Endothelial cell of hepatic sinusoid (primary cell): ENCODE measurements at regions not wholly inside any gene's neighbourhood (a gene's known extent, or its start where the extent isn't known, plus 50 kb on each side); places are given as distances from the start of the nearest gene placed in this dataset.
"Not testable (repeated sequence)": the region's sequence is repeated elsewhere in the genome, so short reads cannot be mapped to it uniquely, and the experiment has no call there.

Experiments used
- in situ Hi-C: cut with HindIII; loops from 2 replicates; pipeline ENCODE4 v1.10.0; 2017; ENCODE audit warnings: low sequenced_read_pairs

GRCh38 chr6:146980900-146981329 is 223.3 kb upstream of the STXBP5 start:
- in situ Hi-C loops = no loop called here

DNA sequence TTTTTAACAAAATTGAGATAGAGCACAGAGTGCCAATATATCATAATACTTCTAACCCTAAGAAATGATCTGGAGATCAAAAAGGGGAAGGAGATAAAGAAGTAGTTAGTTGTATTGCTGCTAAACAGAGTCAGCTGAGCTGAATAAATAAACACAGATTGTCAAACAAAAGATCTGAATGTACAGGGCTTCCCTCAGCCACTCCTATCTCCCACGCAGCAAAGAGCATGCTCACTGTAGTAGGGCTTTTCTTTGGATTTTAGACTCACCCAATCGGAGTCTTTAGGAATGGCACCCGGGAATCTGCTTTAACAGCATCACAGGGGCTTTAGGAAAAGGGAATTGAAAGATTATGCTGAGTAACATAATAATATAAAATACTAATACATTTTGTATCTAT is 222.2 kb upstream of the STXBP5 start:
- in situ Hi-C loops = no loop called here

DNA sequence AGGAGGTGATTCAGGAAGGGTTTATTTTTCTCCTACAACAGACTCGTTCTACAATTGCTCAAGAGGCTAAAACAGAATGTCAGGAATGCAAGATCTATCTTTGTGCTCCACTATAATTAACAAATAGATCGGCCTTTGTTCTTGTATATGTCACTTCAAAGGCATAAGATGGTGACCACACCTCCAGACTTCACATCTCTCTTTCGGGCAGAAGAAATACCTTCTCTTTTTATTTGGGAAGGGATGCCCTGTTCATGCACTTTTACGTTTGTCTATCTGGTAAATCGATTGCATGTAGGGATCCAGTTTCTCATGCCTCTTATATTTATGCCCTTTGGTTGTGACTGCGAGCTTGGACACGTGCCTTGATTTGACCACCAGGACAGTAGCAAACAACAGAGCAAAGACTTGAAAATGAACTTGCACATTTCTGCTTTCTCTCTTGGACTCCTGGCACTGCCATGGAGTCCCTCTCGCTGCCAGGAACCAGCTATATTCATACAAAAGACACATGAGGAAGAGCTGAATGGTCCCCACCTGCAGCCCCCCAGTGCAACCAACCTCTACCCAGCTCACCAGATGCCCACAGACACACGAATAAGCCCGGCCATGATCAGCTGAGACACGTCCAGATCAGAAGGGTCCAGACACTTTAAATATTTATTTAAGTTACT is 219.8 kb upstream of the STXBP5 start:
- in situ Hi-C loops = no loop called here

- in situ Hi-C loops = no loop called here
Measured at GRCh38 chr6:146985111-146985510, 219.1 kb upstream of the STXBP5 start.

- in situ Hi-C loops = no loop called here
Measured at GRCh38 chr6:146985966-146986365, 218.3 kb upstream of the STXBP5 start.

- in situ Hi-C loops = not testable (repeated sequence)
Measured at GRCh38 chr6:146987938-146988337, 216.3 kb upstream of the STXBP5 start.

DNA sequence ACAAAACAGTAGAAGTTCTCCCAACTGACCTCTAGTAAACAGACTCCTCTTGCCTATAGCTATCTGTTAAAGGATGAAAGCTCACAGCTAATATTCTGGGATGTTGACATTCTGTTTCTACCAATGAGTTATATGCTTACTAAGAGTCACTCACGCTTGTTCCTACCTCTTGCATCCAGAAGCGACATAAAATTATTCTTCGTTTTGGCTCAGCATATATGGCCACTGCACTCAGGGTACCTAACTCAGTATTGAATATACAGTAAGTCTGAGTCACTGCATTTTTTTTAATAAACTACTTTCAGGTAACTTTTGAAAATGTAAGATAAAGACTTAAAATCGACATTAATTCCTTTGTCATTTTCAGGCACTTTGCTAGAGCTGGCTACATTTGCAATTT is 214.4 kb upstream of the STXBP5 start:
- in situ Hi-C loops = no loop called here

DNA sequence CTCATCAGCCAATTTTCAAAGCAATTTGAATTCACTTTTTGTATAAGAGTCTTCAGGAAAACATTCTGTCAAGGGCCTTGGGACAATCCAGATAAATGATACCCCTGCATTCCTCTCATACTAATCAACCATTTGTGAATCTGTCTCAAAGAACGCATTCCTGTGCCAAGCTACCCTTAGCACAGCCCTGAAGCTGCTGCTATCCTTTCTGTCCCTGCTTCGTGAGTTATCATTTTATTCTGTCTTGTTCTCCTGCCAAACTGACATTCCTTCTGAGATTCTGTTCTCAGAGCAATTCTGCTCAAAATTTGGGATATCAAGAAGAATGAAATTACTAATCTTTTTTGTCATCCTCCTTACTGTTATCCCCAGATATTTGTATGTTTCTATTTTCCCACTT is 213.9 kb upstream of the STXBP5 start:
- in situ Hi-C loops = no loop called here

- in situ Hi-C loops = no loop called here
Measured at GRCh38 chr6:146990821-146991798, 213.1 kb upstream of the STXBP5 start.

GRCh38 chr6:146997062-146997461 is 207.2 kb upstream of the STXBP5 start:
- in situ Hi-C loops = no loop called here

GRCh38 chr6:146999766-147000165 is 204.5 kb upstream of the STXBP5 start:
- in situ Hi-C loops = no loop called here

- in situ Hi-C loops = no loop called here
Measured at GRCh38 chr6:147000545-147001488, 203.4 kb upstream of the STXBP5 start.

GRCh38 chr6:147001621-147002020 is 202.6 kb upstream of the STXBP5 start:
- in situ Hi-C loops = no loop called here

GRCh38 chr6:147003186-147003585 is 201.0 kb upstream of the STXBP5 start:
- in situ Hi-C loops = no loop called here

DNA sequence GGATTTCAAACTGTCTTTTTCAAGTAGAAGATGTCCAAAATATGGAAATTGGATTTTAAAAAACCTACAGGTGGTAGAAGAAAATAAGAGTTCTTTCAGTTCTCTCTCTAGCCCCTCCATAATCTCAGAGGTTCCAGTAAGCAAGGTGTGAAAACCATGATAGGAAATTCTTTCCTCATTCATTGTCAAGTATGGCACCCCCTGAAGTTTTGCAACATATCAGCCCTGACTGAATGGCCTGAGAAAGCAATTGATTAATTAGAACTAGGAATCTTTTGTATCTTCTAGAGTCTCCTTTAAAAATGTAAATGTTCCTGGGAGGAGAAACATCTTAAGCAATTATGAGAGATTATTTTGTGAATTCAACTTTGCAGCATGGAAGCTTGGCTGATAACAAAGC is 198.7 kb upstream of the STXBP5 start:
- in situ Hi-C loops = no loop called here

GRCh38 chr6:147007441-147007840 is 196.8 kb upstream of the STXBP5 start:
- in situ Hi-C loops = no loop called here

- in situ Hi-C loops = no loop called here
Measured at GRCh38 chr6:147009358-147009757, 194.9 kb upstream of the STXBP5 start.

GRCh38 chr6:147015674-147016073 is 188.5 kb upstream of the STXBP5 start:
- in situ Hi-C loops = no loop called here

DNA sequence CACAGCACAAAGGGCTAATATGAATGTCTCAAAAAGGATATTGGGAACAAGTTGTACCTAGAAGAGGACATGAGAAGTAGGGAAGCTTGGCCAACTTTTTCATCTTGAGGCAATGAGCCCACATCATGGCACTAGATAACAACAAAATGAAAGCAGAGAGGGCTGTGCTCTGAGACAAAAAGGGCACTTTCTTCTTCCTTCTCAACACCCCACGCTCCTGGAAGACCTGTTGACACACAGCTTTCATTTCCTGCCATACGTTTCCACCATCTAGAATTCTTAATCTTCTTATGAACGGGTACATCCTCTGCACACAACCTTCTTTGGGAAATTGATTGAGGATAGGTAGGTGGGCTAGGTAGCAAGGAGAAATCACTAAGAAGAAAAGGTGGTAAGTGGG is 187.8 kb upstream of the STXBP5 start:
- in situ Hi-C loops = no loop called here

DNA sequence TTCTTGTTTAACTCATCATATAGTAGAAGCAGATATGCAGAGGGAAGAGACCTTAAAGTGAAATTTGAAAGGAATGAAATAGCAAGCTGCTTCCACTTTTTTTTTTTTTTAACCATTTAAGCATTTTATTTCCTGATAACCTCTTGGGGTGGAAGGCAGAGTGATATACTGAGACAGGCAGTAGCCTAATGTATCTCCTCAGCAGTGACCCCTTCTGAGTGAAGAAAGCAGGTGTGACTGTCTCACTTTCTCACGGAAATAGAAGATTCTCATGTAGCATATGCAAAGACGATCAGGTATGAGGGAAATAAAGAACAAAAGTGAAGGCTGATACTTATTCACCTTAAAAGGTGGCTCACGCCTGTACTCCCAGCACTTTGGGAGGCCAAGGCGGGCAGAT is 187.1 kb upstream of the STXBP5 start:
- in situ Hi-C loops = no loop called here

DNA sequence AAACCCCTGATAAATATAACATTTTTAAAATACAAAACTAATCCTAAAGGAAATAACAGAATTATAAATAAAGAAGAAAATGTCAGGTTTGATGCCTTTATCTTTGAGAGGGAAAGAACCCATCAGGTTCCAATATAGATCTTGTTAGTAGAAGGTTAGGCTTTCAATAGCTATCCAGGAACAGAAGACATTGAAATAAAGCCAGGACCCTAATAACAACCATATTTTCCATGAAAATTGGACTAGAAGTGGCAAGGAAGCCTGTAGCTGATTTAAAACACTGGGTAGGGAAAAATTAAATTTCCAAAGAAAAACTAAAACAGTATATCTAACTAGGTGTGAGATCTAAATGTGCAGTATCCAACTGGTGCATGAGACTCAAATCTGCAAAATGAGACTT is 185.2 kb upstream of the STXBP5 start:
- in situ Hi-C loops = no loop called here
